DND-41 (cell line): ENCODE measurements at regions not wholly inside any gene's neighbourhood (a gene's known extent, or its start where the extent isn't known, plus 50 kb on each side); places are given as distances from the start of the nearest gene placed in this dataset.

Source experiments
- EZH2 ChIP-seq: IDR thresholded peaks from 3 replicates; pipeline ENCODE4 v1.6.1; 2012; ENCODE audit warnings: borderline replicate concordance, low read depth, mild to moderate bottlenecking, moderate library complexity, low read length, inconsistent platforms; ENCODE audit not compliant: severe bottlenecking
- TF ChIP-seq, protein P1 (sequence below): IDR thresholded peaks from 2 replicates; pipeline ENCODE4 v1.5.1; 2012; ENCODE audit warnings: borderline replicate concordance, low read length, moderate library complexity, mild to moderate bottlenecking; ENCODE audit not compliant: poor library complexity, severe bottlenecking; ENCODE audit errors: extremely low read depth

GRCh38 chr10:9357471-9357870 lies 1303.0 kb downstream of the GATA3 start:
- TF ChIP-seq, protein P1, sequence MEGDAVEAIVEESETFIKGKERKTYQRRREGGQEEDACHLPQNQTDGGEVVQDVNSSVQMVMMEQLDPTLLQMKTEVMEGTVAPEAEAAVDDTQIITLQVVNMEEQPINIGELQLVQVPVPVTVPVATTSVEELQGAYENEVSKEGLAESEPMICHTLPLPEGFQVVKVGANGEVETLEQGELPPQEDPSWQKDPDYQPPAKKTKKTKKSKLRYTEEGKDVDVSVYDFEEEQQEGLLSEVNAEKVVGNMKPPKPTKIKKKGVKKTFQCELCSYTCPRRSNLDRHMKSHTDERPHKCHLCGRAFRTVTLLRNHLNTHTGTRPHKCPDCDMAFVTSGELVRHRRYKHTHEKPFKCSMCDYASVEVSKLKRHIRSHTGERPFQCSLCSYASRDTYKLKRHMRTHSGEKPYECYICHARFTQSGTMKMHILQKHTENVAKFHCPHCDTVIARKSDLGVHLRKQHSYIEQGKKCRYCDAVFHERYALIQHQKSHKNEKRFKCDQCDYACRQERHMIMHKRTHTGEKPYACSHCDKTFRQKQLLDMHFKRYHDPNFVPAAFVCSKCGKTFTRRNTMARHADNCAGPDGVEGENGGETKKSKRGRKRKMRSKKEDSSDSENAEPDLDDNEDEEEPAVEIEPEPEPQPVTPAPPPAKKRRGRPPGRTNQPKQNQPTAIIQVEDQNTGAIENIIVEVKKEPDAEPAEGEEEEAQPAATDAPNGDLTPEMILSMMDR, result no peak
- no peak for TF ChIP-seq EZH2
